Transverse colon (tissue), 4 donors: ENCODE measurements at regions not wholly inside any gene's neighbourhood (a gene's known extent, or its start where the extent isn't known, plus 50 kb on each side); places are given as distances from the start of the nearest gene placed in this dataset.

Source experiments
- DNase-seq: peaks from one replicate; pipeline ENCODE4 v3.0.0-alpha.2; 2019
- H3K27ac ChIP-seq, 4 donors: fragments of 200-600 bp; sonication (generic); 2 replicates each; pipeline ENCODE4 v1.5.1; 2016 to 2018; ENCODE audit warnings: inconsistent platforms in 4 of 4
- H3K27me3 ChIP-seq: fragments of 200-600 bp; sonication (generic); 2 replicates; pipeline ENCODE4 v1.5.1; 2017; ENCODE audit warnings: inconsistent platforms
- H3K36me3 ChIP-seq, 4 donors: fragments of 200-600 bp; sonication (generic); 2 replicates each; pipeline ENCODE4 v1.5.1; 2017 to 2019; ENCODE audit warnings: inconsistent platforms in 4 of 4
- H3K4me1 ChIP-seq, 4 donors: fragments of 200-600 bp; sonication (generic); 2 replicates each; pipeline ENCODE4 v1.5.1; 2017 to 2020; ENCODE audit warnings: inconsistent platforms in 4 of 4
- H3K4me3 ChIP-seq, 4 donors: fragments of 200-600 bp; sonication (generic); 1 replicate in 1 of 4; 2 replicates in 3 of 4; pipeline versions ENCODE4 v1.5.1 to v1.6.1; 2017 to 2019; ENCODE audit warnings: inconsistent platforms in 4 of 4
- H3K9me3 ChIP-seq, 2 donors: fragments of 200-600 bp; sonication (generic); 2 replicates each; pipeline ENCODE4 v1.5.1; 2017 to 2019; ENCODE audit warnings: inconsistent platforms in 2 of 2
- CTCF ChIP-seq, 5 experiments: fragments of 200-600 bp in 3 of 5; fragments of 450-650 bp in 2 of 5; sonication (generic) in 3 of 5; IDR thresholded peaks; 1 replicate in 2 of 5; 2 replicates in 3 of 5; pipeline ENCODE4 v1.5.1; 2016 to 2017; ENCODE audit warnings: antibody characterized with exemption in 5 of 5, inconsistent platforms in 3 of 5, mild to moderate bottlenecking in 2 of 5, moderate library complexity in 1 of 5
- EP300 ChIP-seq: sonication (generic); formaldehyde crosslinking; IDR thresholded peaks from one replicate; pipeline ENCODE4 v1.6.1; 2017; ENCODE audit warnings: antibody characterized with exemption, low read depth
- POLR2A ChIP-seq: fragments of 450-650 bp; IDR thresholded peaks from one replicate; pipeline ENCODE4 v1.6.1; 2016; ENCODE audit warnings: antibody characterized with exemption, mild to moderate bottlenecking, moderate library complexity
- POLR2AphosphoS5 ChIP-seq, 3 donors: sonication (generic); formaldehyde crosslinking; IDR thresholded peaks; one replicate each; pipeline ENCODE4 v1.6.1; 2016; ENCODE audit warnings: antibody characterized with exemption in 3 of 3
- WGBS, 2 donors: methylation state at CpG; one replicate each; pipeline ENCODE4 v1.1.5; 2018; ENCODE audit warnings: low coverage in 1 of 2; 5-methylcytosine and 5-hydroxymethylcytosine counted together
- in situ Hi-C, 4 donors: fragments of 200-750 bp; cut with MboI; loops; one replicate each; pipeline versions ENCODE4 v1.15.0 to v1.15.1; 2017; ENCODE audit warnings: low sequenced_read_pairs in 3 of 4, low pct_ligation_motif_present in 1 of 4, low pct_unique_long_range_greater_than_20kb in 1 of 4
- intact Hi-C: fragments of 100-400 bp; cut with DNase I; formaldehyde crosslinking; loops from one replicate; pipeline ENCODE4 v1.15.1; 2023; ENCODE audit warnings: low total_unique reads
- small RNA-seq, 4 donors: library from RNA; depleted of rRNA; stranded (forward); fragments of <200 nt; gene quantifications; one replicate each; pipeline ENCODE3, GENCODE V24; 2016

- intact Hi-C loops (loop anchor here (10.0 kb wide), 1 partner anchor 54 kb away; the partner anchor contains the start of gene HAND1), in situ Hi-C loops (loop anchor here in 1 of 4 donors (10.0 kb wide), 1 partner anchor 76 kb away; no protein-coding TSS in a partner anchor)
- no peaks in the 10 kb centered on the region for H3K36me3 ChIP-seq
- DNase-seq, result no peak
- no peak overlapping the region for H3K4me3 ChIP-seq
- H3K9me3 ChIP-seq, result no peaks in the 10 kb centered on the region
- no peaks in the 10 kb centered on the region for H3K4me1 ChIP-seq
- peaks cover 4% of the 10 kb centered on the region for H3K27me3 ChIP-seq
- TF ChIP-seq POLR2A, result no peak
- H3K27ac ChIP-seq, result no peak overlapping the region
- WGBS, 2 donors, result 88 to 100% methylated on average over 1 of the region's 1 CpG
Observed at GRCh38 chr5:154529282-154529681, 51.3 kb upstream of the HAND1 start.

- no peaks in the 10 kb centered on the region for H3K36me3 ChIP-seq
- H3K9me3 ChIP-seq, result no peaks in the 10 kb centered on the region
- DNase-seq, result no peak
- TF ChIP-seq EP300, result no peak
- no peak for TF ChIP-seq CTCF (IDR thresholded peaks at IDR 0.05)
- TF ChIP-seq POLR2AphosphoS5 (IDR thresholded peaks at IDR 0.05), result no peak
- no peak for TF ChIP-seq POLR2A
- no peak overlapping the region for H3K27ac ChIP-seq
- H3K4me1 ChIP-seq, result no peaks in the 10 kb centered on the region
- in situ Hi-C loops, result loop anchor here in 1 of 4 donors (10.0 kb wide), 1 partner anchor 77 kb away; no protein-coding TSS in a partner anchor
- no peak overlapping the region for H3K4me3 ChIP-seq
- 64 to 79% methylated on average over 3 to 5 of the region's 5 CpGs for WGBS, 2 donors
- intact Hi-C loops, result loop anchor here (10.0 kb wide), 1 partner anchor 53 kb away; the partner anchor contains the start of gene HAND1
- H3K27me3 ChIP-seq, result peaks cover 4% of the 10 kb centered on the region
Observed at GRCh38 chr5:154528005-154528594, 50.1 kb upstream of the HAND1 start.

Small RNA genes in the stretch of these regions (small RNA-seq; reads per million reads assigned to genes)
- gene MIR1303 (0 to 0.14 (median 0) reads per million in 4 donors), gene MIR3141 (0 reads per million in 4 donors)
